GM21360 (cell line): ENCODE measurements at regions not wholly inside any gene's neighbourhood (a gene's known extent, or its start where the extent isn't known, plus 50 kb on each side); places are given as distances from the start of the nearest gene placed in this dataset.

Experiments
- ATAC-seq: cut with Tn5 transposase; IDR thresholded peaks from one replicate; pipeline ENCODE4 v1.9.1; 2021; ENCODE audit warnings: mild to moderate bottlenecking, moderate library complexity; ENCODE audit not compliant: unreplicated experiment

GRCh38 chr3:23076437-23076836 is 126.7 kb upstream of the UBE2E2 start:
- no peak for ATAC-seq

- ATAC-seq = no peak
These were observed 126.0 kb upstream of the UBE2E2 start for GRCh38 chr3:23077126-23077525.

GRCh38 chr3:23078735-23079134 is 124.4 kb upstream of the UBE2E2 start:
- ATAC-seq = no peak

GRCh38 chr3:23079976-23080375 is 123.2 kb upstream of the UBE2E2 start:
- ATAC-seq = no peak

GRCh38 chr3:23083701-23084100 is 119.4 kb upstream of the UBE2E2 start:
- ATAC-seq = no peak

GRCh38 chr3:23084367-23084766 is 118.8 kb upstream of the UBE2E2 start:
- ATAC-seq = peak; percentile 76

GRCh38 chr3:23085261-23085660 is 117.9 kb upstream of the UBE2E2 start:
- no peak for ATAC-seq

GRCh38 chr3:23086331-23086730 is 116.8 kb upstream of the UBE2E2 start:
- no peak for ATAC-seq

- ATAC-seq = no peak
These were observed 116.3 kb upstream of the UBE2E2 start for GRCh38 chr3:23086831-23087230.

GRCh38 chr3:23094412-23094811 is 108.7 kb upstream of the UBE2E2 start:
- no peak for ATAC-seq

GRCh38 chr3:23094890-23095462 is 108.2 kb upstream of the UBE2E2 start:
- ATAC-seq = no peak

- ATAC-seq = no peak
These were observed 107.1 kb upstream of the UBE2E2 start for GRCh38 chr3:23096041-23096440.

GRCh38 chr3:23099021-23099420 is 104.1 kb upstream of the UBE2E2 start:
- no peak for ATAC-seq

- ATAC-seq = no peak
These were observed 103.5 kb upstream of the UBE2E2 start for GRCh38 chr3:23099677-23100076.

GRCh38 chr3:23100106-23100505 is 103.0 kb upstream of the UBE2E2 start:
- no peak for ATAC-seq

- ATAC-seq = no peak
These were observed 99.4 kb upstream of the UBE2E2 start for GRCh38 chr3:23103764-23104163.

GRCh38 chr3:23105048-23105447 is 98.1 kb upstream of the UBE2E2 start:
- ATAC-seq = no peak

- ATAC-seq = no peak
These were observed 96.5 kb upstream of the UBE2E2 start for GRCh38 chr3:23106666-23107065.

- no peak for ATAC-seq
These were observed 95.9 kb upstream of the UBE2E2 start for GRCh38 chr3:23107221-23107620.

GRCh38 chr3:23108451-23109057 is 94.6 kb upstream of the UBE2E2 start:
- no peak for ATAC-seq

GRCh38 chr3:23111286-23111685 is 91.8 kb upstream of the UBE2E2 start:
- no peak for ATAC-seq

GRCh38 chr3:23111797-23112196 is 91.3 kb upstream of the UBE2E2 start:
- no peak for ATAC-seq

GRCh38 chr3:23112491-23112890 is 90.6 kb upstream of the UBE2E2 start:
- ATAC-seq = no peak
